ES-I3 (cell line): ENCODE measurements at regions not wholly inside any gene's neighbourhood (a gene's known extent, or its start where the extent isn't known, plus 50 kb on each side); places are given as distances from the start of the nearest gene placed in this dataset.

Experiments
- H3K36me3 ChIP-seq: 2 replicates; pipeline ENCODE4 v1.6.1; 2013; ENCODE audit warnings: mild to moderate bottlenecking, low read length, control low read depth, moderate library complexity; ENCODE audit not compliant: insufficient read depth
- H3K4me1 ChIP-seq: 2 replicates; pipeline ENCODE4 v1.6.1; 2013; ENCODE audit warnings: mild to moderate bottlenecking, control low read depth, low read length; ENCODE audit not compliant: insufficient read depth
- H3K9ac ChIP-seq: 2 replicates; pipeline ENCODE4 v1.6.1; 2013; ENCODE audit warnings: low read depth, mild to moderate bottlenecking, low read length, moderate library complexity
- H3K9me3 ChIP-seq: 2 replicates; pipeline ENCODE4 v1.6.1; 2013; ENCODE audit warnings: mild to moderate bottlenecking, low read length, moderate library complexity; ENCODE audit not compliant: control insufficient read depth, insufficient read depth

DNA sequence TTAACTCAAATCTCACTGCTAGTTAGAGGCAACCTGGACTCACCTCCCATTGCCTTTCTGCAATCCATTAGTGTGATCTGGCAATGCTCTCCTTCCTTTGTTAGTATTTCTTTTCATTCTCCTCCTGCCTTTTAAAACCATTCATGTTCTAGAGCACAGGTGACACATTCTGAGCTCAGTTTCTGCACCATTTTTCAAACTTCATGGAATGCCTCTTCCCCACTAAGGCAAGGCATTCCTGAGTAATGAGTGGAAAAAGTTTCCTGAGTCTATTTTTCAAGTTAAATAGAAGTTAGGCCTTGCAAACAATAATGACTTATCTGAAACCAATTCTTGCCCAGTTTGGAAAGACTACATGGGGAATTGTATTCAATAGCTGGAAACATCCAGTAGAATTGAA is 1001.8 kb downstream of the BCL11B start:
- Histone ChIP-seq H3K36me3 (no peaks in the 10 kb centered on the region), H3K4me1 (no peaks in the 10 kb centered on the region), H3K9me3 (0 out of 2 replicates have a peak, but pooled peaks cover 6% of the 10 kb centered on the region), H3K9ac (no peak overlapping the region)

DNA sequence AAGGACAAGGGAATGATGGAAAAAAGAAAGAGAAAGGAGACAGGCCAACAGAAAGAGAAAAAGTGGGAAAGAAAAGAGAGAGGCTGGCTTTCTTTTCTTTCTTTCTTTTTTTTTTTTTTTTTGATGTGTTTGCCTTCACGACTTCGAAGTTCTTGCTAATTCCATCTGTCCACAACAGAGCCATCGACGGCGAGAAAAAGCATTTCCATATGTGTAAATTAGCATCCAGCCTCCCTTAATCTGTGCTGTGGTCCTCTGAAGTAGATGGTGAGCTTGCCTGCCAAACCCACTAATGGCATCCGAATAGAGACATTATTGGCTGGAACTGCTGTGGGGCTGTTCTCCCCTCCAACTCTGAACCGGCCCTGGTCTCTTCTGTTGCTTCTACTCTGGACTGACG is 997.4 kb downstream of the BCL11B start:
- H3K9ac ChIP-seq: no peak overlapping the region

DNA sequence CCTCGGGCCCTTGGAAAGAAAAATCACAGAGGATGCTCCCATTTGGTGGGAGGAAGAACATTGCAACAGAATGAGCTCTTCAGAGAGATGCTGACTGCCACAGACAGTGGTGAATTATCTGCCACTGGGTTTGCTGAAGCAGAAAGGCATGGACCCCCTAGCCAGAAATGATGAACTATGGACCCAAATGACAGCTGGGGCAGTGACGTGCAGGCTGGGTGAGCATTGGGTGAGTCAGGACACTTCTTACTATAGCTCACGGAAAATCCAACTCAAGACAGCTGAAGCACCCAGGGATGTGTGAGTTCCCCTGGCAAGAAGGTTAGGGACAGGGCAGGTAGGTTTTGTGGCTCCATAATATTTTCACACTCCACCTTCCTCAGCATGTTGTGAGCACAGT is 993.2 kb downstream of the BCL11B start:
- Histone ChIP-seq H3K9ac (no peak overlapping the region), H3K36me3 (no peaks in the 10 kb centered on the region), H3K9me3 (no peaks in the 10 kb centered on the region), H3K4me1 (no peaks in the 10 kb centered on the region)

More for the DNA sequence above, 997.4 kb downstream of the BCL11B start:
- Histone ChIP-seq H3K36me3 (no peaks in the 10 kb centered on the region), H3K9me3 (0 out of 2 replicates have a peak, but pooled peaks cover 6% of the 10 kb centered on the region), H3K4me1 (no peaks in the 10 kb centered on the region)

DNA sequence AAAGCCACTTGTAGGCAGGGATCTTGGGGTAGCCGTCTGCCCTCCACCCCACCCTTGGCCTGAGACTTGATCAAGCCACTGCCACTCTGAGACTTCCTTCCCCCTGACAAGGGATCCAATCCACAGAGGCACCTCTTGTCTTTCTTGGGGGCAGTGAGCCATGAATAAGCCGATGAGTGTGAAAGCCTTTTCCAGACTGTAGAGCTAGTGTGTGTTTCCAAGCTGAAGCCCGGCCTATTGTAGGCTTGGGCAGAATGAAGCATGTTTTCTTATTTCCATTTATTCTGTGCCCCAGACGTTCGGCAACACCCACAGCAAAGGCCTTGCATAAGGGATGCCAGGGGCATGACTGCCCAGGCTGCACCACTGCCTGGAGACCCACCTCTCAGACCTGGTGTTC is 991.6 kb downstream of the BCL11B start:
- Histone ChIP-seq H3K36me3 (no peaks in the 10 kb centered on the region), H3K9ac (no peak overlapping the region), H3K9me3 (no peaks in the 10 kb centered on the region), H3K4me1 (no peaks in the 10 kb centered on the region)

DNA sequence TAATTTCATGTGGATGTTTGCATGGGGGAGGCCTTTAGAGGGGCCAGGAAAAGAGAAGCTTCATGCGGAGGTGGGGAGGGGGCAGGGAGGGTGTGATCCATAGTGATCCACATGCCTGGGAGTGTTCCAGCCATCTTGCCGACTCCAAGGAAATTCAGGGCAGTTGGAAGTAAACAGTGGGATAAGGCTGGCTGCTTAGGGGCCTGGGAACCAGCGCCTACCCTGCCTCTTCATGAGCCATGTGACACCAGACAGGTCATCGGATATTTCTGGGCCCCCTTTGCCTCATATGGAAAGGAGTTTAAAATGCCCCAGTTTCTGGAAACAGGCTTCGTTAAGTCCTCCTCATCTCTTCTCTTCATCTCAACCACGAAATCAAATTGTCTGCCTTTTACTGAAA is 983.2 kb downstream of the BCL11B start:
- H3K4me1 ChIP-seq: no peaks in the 10 kb centered on the region
- no peaks in the 10 kb centered on the region for H3K9me3 ChIP-seq
- H3K9ac ChIP-seq: no peak overlapping the region
- H3K36me3 ChIP-seq: no peaks in the 10 kb centered on the region

DNA sequence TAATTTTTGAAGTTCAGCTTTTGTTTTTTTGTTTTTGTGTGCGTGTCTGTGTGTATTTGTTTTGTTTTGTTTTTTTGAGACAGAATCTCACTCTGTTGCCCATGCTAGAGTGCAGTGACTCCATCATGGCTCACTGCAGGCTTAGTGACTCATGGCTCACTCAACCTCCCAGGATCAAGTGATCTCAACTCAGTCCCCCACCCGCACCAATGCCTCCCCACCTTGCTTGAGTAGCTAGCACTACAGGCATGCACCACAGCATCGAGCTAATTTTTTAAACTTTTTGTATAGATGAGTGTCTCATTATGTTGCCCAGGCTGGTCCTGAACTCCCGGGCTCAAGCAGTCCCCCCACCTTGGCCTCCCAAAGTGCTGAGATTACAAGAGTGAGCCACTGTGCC is 981.4 kb downstream of the BCL11B start:
- Histone ChIP-seq H3K36me3 (no peaks in the 10 kb centered on the region), H3K9ac (no peak overlapping the region), H3K9me3 (no peaks in the 10 kb centered on the region), H3K4me1 (no peaks in the 10 kb centered on the region)

DNA sequence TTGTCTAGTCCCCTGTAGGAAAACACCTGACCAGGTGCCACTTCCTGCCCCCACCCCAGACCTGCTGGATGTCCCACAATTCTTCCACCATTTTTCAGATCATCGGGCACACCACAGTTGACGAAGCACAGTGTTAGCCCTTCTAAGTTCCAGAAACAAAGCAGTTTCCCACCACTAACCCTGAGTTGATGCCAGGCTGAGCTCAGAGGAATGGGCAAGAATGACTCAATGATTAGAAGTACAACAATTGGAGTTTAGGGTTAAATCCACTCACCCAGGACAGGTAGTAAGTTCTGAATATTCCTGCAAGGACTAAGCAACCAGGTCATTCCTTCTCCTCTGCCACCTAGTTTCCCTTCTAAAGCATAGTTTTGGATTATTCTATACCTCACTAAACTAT is 979.8 kb downstream of the BCL11B start:
- H3K36me3 ChIP-seq: no peaks in the 10 kb centered on the region
- H3K9me3 ChIP-seq: no peaks in the 10 kb centered on the region
- no peak overlapping the region for H3K9ac ChIP-seq
- H3K4me1 ChIP-seq: no peaks in the 10 kb centered on the region

DNA sequence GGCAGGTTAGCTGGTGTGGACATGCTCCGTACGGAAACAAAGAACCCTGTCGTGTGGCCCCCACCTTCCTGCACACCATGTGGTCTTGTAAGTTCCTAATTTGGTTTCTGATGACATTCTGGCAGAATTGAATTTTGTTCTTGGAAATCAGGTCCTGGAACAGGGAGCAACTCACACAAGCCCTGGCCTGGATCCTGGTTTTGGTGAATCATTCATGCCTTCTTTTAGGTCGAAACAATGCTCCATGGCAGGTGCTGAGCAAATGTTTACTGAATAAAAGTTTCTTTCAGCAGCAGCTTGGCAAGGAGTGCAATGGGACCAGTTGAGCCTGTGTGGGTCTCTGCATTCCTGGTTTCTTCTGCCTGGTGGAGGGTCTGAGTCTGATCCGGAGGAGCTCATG is 978.4 kb downstream of the BCL11B start:
- no peaks in the 10 kb centered on the region for H3K36me3 ChIP-seq
- no peaks in the 10 kb centered on the region for H3K9me3 ChIP-seq
- H3K4me1 ChIP-seq: no peaks in the 10 kb centered on the region
- no peak overlapping the region for H3K9ac ChIP-seq

DNA sequence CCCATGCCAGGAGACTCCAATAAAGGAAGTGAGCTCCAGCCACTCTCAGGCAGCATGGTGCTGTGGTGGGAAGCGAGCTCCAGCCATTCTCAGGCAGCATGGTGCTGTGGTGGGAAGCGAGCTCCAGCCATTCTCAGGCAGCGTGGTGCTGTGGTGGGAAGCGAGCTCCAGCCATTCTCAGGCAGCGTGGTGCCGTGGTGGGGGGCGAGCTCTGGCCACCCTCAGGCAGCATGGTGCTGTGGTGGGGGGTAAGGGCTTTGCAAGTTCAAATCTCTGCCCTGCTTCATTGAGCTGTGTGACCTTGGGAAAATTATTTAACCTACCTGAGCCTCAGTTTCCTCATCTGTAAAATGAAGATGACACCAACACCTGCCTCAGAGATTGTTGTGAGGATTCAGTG is 975.1 kb downstream of the BCL11B start:
- no peaks in the 10 kb centered on the region for H3K4me1 ChIP-seq
- no peak overlapping the region for H3K9ac ChIP-seq
- H3K9me3 ChIP-seq: no peaks in the 10 kb centered on the region
- no peaks in the 10 kb centered on the region for H3K36me3 ChIP-seq

DNA sequence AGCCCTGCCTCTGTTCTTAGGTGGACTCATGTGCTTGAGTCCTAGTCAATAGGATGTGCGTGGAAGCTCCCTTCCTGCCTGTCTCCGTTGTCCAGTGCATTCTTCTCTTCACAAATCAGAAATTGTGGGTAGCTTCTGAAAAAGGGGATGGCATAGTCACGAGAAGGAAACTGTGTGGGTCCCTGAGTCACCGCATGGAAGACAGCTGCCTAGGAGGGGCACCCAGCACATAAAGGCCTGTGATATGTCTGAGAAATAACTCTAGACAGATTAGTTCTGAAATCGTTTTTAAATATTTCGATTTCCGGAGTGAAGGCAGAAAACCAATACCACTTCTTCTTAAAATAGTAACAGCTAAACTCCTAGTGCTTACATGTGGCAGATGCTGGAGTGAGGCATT is 974.4 kb downstream of the BCL11B start:
- Histone ChIP-seq H3K9ac (no peak overlapping the region), H3K9me3 (no peaks in the 10 kb centered on the region), H3K36me3 (no peaks in the 10 kb centered on the region), H3K4me1 (no peaks in the 10 kb centered on the region)

DNA sequence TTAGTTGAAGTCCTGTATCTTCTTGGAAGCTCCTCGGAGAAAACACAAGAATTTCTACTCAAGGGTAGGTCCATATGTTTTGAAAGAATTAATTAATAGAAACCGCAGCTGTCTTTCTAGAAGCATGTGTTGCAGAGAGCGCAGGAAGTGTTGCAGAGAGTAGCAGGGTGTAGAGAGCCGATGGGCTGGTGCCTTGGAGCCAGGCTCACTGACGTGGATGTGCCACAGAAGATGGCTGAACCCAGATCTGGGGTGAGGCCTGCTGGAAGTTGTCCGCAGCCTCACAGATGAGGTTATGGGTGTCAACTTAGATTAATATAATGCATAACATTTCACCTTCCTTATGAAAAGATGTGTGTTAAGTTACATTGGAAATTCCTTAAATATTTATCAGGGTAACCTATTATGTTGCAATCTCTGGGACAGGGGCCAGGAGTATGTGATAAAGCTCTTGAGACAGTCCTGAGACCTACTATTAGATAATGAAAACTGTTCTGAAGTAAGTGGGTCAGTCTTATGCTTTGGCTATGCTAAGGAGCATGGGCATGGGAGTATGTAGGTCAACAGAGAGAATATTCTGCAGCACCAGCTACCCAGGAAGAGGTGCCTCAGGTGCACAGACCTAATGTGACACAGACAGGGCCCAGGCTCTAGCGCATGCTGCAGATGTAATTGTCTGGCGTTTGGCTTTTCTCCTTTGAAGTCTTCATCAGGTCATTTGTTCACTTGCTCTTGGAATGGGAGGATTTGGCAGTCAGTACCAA is 973.3 kb downstream of the BCL11B start:
- no peaks in the 10 kb centered on the region for H3K36me3 ChIP-seq
- H3K4me1 ChIP-seq: no peaks in the 10 kb centered on the region
- no peaks in the 10 kb centered on the region for H3K9me3 ChIP-seq
- H3K9ac ChIP-seq: no peak overlapping the region

DNA sequence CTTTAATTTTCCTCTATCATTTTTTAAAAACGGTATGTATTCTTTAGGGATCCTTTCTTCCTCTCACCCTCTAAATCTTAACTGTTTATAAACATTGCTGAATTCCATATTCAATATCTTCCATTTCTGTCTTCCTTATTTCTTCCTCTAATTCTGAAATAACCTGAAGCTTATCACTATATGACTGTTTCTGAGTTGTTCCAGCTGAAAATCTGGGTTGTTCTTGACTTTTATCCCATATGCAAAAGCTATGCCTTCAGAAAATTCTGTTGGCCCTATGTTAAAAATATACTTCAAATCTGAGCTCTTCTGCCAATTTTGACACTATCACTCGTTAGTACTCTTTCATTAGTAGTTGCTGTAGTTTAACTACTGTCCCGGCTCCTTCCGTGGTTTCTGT is 970.3 kb downstream of the BCL11B start:
- H3K9ac ChIP-seq: no peak overlapping the region

DNA sequence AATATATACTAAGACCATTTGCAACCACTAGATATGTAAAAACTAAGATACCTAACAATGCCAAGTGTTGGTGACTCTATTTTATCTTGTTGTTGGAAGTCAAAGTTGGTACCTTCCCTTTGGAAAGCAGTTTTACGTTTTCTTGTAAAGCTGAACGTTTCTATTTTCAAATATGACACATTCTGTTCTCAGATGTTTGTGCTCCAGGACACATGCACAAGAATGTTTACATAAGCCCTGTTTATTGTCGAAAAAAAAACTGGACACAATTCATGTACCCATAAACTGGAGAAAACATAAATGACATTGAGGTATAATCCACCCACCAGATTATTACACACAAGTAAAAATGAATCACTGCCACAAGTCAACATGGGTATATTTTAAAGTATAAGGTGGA is 967.4 kb downstream of the BCL11B start:
- Histone ChIP-seq H3K4me1 (no peaks in the 10 kb centered on the region), H3K9ac (no peak overlapping the region), H3K36me3 (no peaks in the 10 kb centered on the region), H3K9me3 (no peaks in the 10 kb centered on the region)

More for the DNA sequence above, 970.3 kb downstream of the BCL11B start:
- H3K9me3 ChIP-seq: no peaks in the 10 kb centered on the region
- H3K36me3 ChIP-seq: no peaks in the 10 kb centered on the region
- no peaks in the 10 kb centered on the region for H3K4me1 ChIP-seq

DNA sequence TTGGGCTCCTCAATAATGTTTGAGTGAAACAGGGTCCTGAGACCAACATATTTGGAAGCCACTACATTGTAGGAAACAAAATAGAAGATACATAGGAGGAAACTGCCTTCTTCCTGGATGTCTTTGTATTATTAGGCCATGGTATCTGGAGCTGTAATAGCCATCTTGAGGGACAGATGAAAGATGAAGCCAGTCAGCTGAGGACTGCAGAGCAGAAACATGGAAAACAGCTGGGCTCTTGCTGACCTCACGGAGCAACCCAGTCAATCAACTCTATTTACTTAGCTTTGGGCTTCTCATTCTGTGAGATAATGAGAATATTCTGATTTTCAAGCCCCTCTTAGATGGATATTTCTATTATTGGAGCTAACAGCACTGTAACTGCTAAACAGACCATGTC is 962.4 kb downstream of the BCL11B start:
- H3K36me3 ChIP-seq: no peaks in the 10 kb centered on the region
- H3K9me3 ChIP-seq: no peaks in the 10 kb centered on the region
- H3K4me1 ChIP-seq: no peaks in the 10 kb centered on the region
- H3K9ac ChIP-seq: no peak overlapping the region

DNA sequence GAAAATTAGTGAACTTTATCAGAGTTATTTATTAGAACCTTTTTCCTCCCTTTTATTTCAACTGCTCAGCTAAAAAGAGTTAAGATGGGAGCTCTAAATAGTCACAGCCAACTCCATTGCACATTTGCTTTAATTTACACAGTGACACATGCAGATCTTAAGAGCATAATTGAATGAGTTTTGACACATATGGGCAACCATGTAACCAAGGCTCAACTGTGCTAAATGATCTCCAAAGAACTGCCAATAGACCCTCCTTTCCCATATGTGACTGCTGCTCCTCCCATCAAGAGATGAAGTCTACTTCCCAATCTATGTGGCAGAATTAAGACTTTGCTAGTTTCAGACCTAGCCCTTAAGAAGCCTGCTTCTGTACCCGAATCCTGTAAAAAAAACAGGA is 960.0 kb downstream of the BCL11B start:
- H3K9me3 ChIP-seq: no peaks in the 10 kb centered on the region
- H3K9ac ChIP-seq: no peak overlapping the region
- H3K36me3 ChIP-seq: no peaks in the 10 kb centered on the region
- no peaks in the 10 kb centered on the region for H3K4me1 ChIP-seq
